ENCODE measurements at regions not wholly inside any gene's neighbourhood (a gene's known extent, or its start where the extent isn't known, plus 50 kb on each side); places are given as distances from the start of the nearest gene placed in this dataset.

GRCh38 chr5:92106808-92107207 lies 723.7 kb upstream of the ARRDC3 start:
- Histone ChIP-seq H3K27me3 (no peaks in the 10 kb centered on the region), H3K27ac (no peak overlapping the region), H3K36me3 (no peaks in the 10 kb centered on the region), H3K4me1 (no peaks in the 10 kb centered on the region), H3K4me3 (no peak overlapping the region), H3K9me3 (no peaks in the 10 kb centered on the region)
- TF ChIP-seq POLR2A (IDR thresholded peaks at IDR 0.05) (no peak), CTCF (IDR thresholded peaks at IDR 0.05 in 4 of 5, conservative IDR thresholded peaks at IDR 0.05 in 1 of 5) (no peak)
- DNase-seq, result no peak
- intact Hi-C loops (cut with DNase I; ENCODE audit: low total_unique reads) (no loop called here), in situ Hi-C loops (cut with MboI; ENCODE audit: low sequenced_read_pairs in 4 of 4) (no loop called here)
- no peak for ATAC-seq

GRCh38 chr5:92104126-92104525 lies 721.0 kb upstream of the ARRDC3 start:
- H3K27ac ChIP-seq, result no peak overlapping the region
- H3K4me1 ChIP-seq, result no peaks in the 10 kb centered on the region
- H3K27me3 ChIP-seq, result no peaks in the 10 kb centered on the region
- H3K4me3 ChIP-seq, result no peak overlapping the region
- ATAC-seq, result no peak
- DNase-seq, result no peak
- intact Hi-C loops (cut with DNase I; ENCODE audit: low total_unique reads), result no loop called here
- H3K9me3 ChIP-seq, result no peaks in the 10 kb centered on the region
- no peaks in the 10 kb centered on the region for H3K36me3 ChIP-seq
- in situ Hi-C loops (cut with MboI; ENCODE audit: low sequenced_read_pairs in 4 of 4), result no loop called here
- TF ChIP-seq POLR2A (IDR thresholded peaks at IDR 0.05), result no peak
- TF ChIP-seq CTCF (IDR thresholded peaks at IDR 0.05 in 4 of 5, conservative IDR thresholded peaks at IDR 0.05 in 1 of 5), result no peak

GRCh38 chr5:92102313-92102712 lies 719.2 kb upstream of the ARRDC3 start:
- Histone ChIP-seq H3K4me3 (no peak overlapping the region), H3K9me3 (no peaks in the 10 kb centered on the region), H3K27me3 (no peaks in the 10 kb centered on the region), H3K4me1 (no peaks in the 10 kb centered on the region), H3K36me3 (no peaks in the 10 kb centered on the region), H3K27ac (no peak overlapping the region)
- no peak for TF ChIP-seq CTCF (IDR thresholded peaks at IDR 0.05 in 4 of 5, conservative IDR thresholded peaks at IDR 0.05 in 1 of 5)
- no peak for TF ChIP-seq POLR2A (IDR thresholded peaks at IDR 0.05)
- ATAC-seq, result no peak
- DNase-seq, result no peak
- in situ Hi-C loops (cut with MboI; ENCODE audit: low sequenced_read_pairs in 4 of 4) (no loop called here), intact Hi-C loops (cut with DNase I; ENCODE audit: low total_unique reads) (no loop called here)

- no peak for TF ChIP-seq POLR2A (IDR thresholded peaks at IDR 0.05)
- DNase-seq (no peak), ATAC-seq (no peak)
- no peak overlapping the region for H3K4me3 ChIP-seq
- H3K27me3 ChIP-seq, result no peaks in the 10 kb centered on the region
- in situ Hi-C loops (cut with MboI; ENCODE audit: low sequenced_read_pairs in 4 of 4), result no loop called here
- no peaks in the 10 kb centered on the region for H3K36me3 ChIP-seq
- intact Hi-C loops (cut with DNase I; ENCODE audit: low total_unique reads), result no loop called here
- H3K9me3 ChIP-seq, result no peaks in the 10 kb centered on the region
- no peaks in the 10 kb centered on the region for H3K4me1 ChIP-seq
- no peak overlapping the region for H3K27ac ChIP-seq
Measured at GRCh38 chr5:92092239-92092638, 709.1 kb upstream of the ARRDC3 start.

- in situ Hi-C loops (cut with MboI; ENCODE audit: low sequenced_read_pairs in 4 of 4), result no loop called here
- no peaks in the 10 kb centered on the region for H3K4me1 ChIP-seq
- no peak for DNase-seq
- H3K27me3 ChIP-seq, result no peaks in the 10 kb centered on the region
- H3K36me3 ChIP-seq, result no peaks in the 10 kb centered on the region
- no peak overlapping the region for H3K27ac ChIP-seq
- H3K4me3 ChIP-seq, result no peak overlapping the region
- no peaks in the 10 kb centered on the region for H3K9me3 ChIP-seq
- intact Hi-C loops (cut with DNase I; ENCODE audit: low total_unique reads), result no loop called here
- ATAC-seq, result no peak
- TF ChIP-seq CTCF (IDR thresholded peaks at IDR 0.05 in 4 of 5, conservative IDR thresholded peaks at IDR 0.05 in 1 of 5) (no peak), POLR2A (IDR thresholded peaks at IDR 0.05) (no peak)
Measured at GRCh38 chr5:92086059-92086811, 703.1 kb upstream of the ARRDC3 start.
